Ammon's horn (tissue), 1 donor: ENCODE measurements at regions not wholly inside any gene's neighbourhood (a gene's known extent, or its start where the extent isn't known, plus 50 kb on each side); places are given as distances from the start of the nearest gene placed in this dataset.
"Not testable (repeated sequence)": the region's sequence is repeated elsewhere in the genome, so short reads cannot be mapped to it uniquely, and the experiment has no call there.

Source experiments
- DNase-seq: peaks from one replicate; pipeline ENCODE4 v3.0.0-alpha.2; 2016; ENCODE audit warnings: low spot score

GRCh38 chr6:91052473-91053450, 465.9 kb upstream of the MAP3K7 start:
- not testable (repeated sequence) for DNase-seq

- DNase-seq, result no peak
Measured at GRCh38 chr6:91045161-91045560, 458.3 kb upstream of the MAP3K7 start.

GRCh38 chr6:91043751-91044150, 456.9 kb upstream of the MAP3K7 start:
- no peak for DNase-seq

GRCh38 chr6:91042656-91043055, 455.8 kb upstream of the MAP3K7 start:
- DNase-seq, result no peak

GRCh38 chr6:91033964-91034363, 447.1 kb upstream of the MAP3K7 start:
- no peak for DNase-seq

- no peak for DNase-seq
Measured at GRCh38 chr6:91031581-91031980, 444.7 kb upstream of the MAP3K7 start.

- peak; percentile 11 for DNase-seq
Measured at GRCh38 chr6:91029211-91029610, 442.3 kb upstream of the MAP3K7 start.

- no peak for DNase-seq
Measured at GRCh38 chr6:91023529-91023928, 436.7 kb upstream of the MAP3K7 start.

GRCh38 chr6:91020744-91021143, 433.9 kb upstream of the MAP3K7 start:
- no peak for DNase-seq

- DNase-seq, result no peak
Measured at GRCh38 chr6:91018586-91018985, 431.7 kb upstream of the MAP3K7 start.

GRCh38 chr6:91013511-91013910, 426.6 kb upstream of the MAP3K7 start:
- DNase-seq, result no peak

GRCh38 chr6:90997076-90997475, 410.2 kb upstream of the MAP3K7 start:
- DNase-seq, result no peak

- no peak for DNase-seq
Measured at GRCh38 chr6:90993770-90994169, 406.9 kb upstream of the MAP3K7 start.

GRCh38 chr6:90989763-90990162, 402.9 kb upstream of the MAP3K7 start:
- DNase-seq, result no peak

GRCh38 chr6:90984066-90984465, 397.2 kb upstream of the MAP3K7 start:
- DNase-seq, result no peak

- DNase-seq, result no peak
Measured at GRCh38 chr6:90983462-90983861, 396.6 kb upstream of the MAP3K7 start.

- no peak for DNase-seq
Measured at GRCh38 chr6:90982581-90982980, 395.7 kb upstream of the MAP3K7 start.

GRCh38 chr6:90982051-90982450, 395.2 kb upstream of the MAP3K7 start:
- DNase-seq, result no peak

- DNase-seq, result no peak
Measured at GRCh38 chr6:90978046-90978445, 391.2 kb upstream of the MAP3K7 start.

GRCh38 chr6:90977513-90977912, 390.6 kb upstream of the MAP3K7 start:
- DNase-seq, result no peak

GRCh38 chr6:90976341-90976740, 389.5 kb upstream of the MAP3K7 start:
- no peak for DNase-seq

GRCh38 chr6:90975741-90976140, 388.9 kb upstream of the MAP3K7 start:
- no peak for DNase-seq

GRCh38 chr6:90973188-90973587, 386.3 kb upstream of the MAP3K7 start:
- DNase-seq, result no peak

GRCh38 chr6:90970672-90971071, 383.8 kb upstream of the MAP3K7 start:
- no peak for DNase-seq
